HCT116 (cell line): ENCODE measurements at regions not wholly inside any gene's neighbourhood (a gene's known extent, or its start where the extent isn't known, plus 50 kb on each side); places are given as distances from the start of the nearest gene placed in this dataset.

Source experiments
- ATAC-seq: fragments of 200-7000 bp; cut with Tn5 transposase; 2 replicates; pipeline ENCODE4 v1.9.1; 2020; ENCODE audit warnings: mild to moderate bottlenecking, moderate library complexity
- BruUV-seq: library from RNA; stranded (reverse); fragments of 400-500 nt; replicated peaks from 2 replicates; lab custom pipeline; 2021; lab: Mats Ljungman, UMichigan
- CTCF ChIA-PET: fragments of 300-600 bp; sonication (Branson Sonifier 250); formaldehyde crosslinking; loops from one replicate; lab custom pipeline; 2021; ENCODE audit warnings: antibody characterized with exemption; lab: Charles Lee
- POLR2A ChIA-PET: fragments of 300-600, 350-600 bp; sonication (Branson Sonifier 250); formaldehyde crosslinking; loops from one replicate; lab custom pipeline; 2021; ENCODE audit warnings: antibody characterized with exemption; lab: Charles Lee
- RAD21 ChIA-PET, 2 experiments: fragments of 300-600 bp; sonication (Branson Sonifier 250); formaldehyde crosslinking; loops; one replicate each; lab custom pipeline; 2023; ENCODE audit warnings: low total read pairs in 2 of 2; ENCODE audit not compliant: uncharacterized antibody in 2 of 2, unreplicated experiment in 2 of 2, low non-redundant PET in 1 of 2; lab: Charles Lee
- DNase-seq: peaks from one replicate; pipeline ENCODE4 v3.0.0-alpha.2; 2010; ENCODE audit warnings: low read depth, low spot score
- H2AFZ ChIP-seq: fragments of 200-600 bp; shearing (Covaris generic), sonication (generic); 2 replicates; pipeline ENCODE4 v1.6.1; 2017; ENCODE audit warnings: low read depth, mixed run types, mixed read lengths, antibody characterized with exemption, low read length; ENCODE audit not compliant: poor library complexity, severe bottlenecking
- H3K27ac ChIP-seq: 2 replicates; pipeline ENCODE4 v1.5.1; 2012; ENCODE audit warnings: low read depth, low read length
- H3K27me3 ChIP-seq: fragments of 200-600 bp; sonication (generic); 2 replicates; pipeline ENCODE4 v1.6.1; 2016; ENCODE audit warnings: mixed run types, low read length, mixed read lengths; ENCODE audit not compliant: insufficient read depth
- H3K36me3 ChIP-seq, 2 experiments: fragments of 200-500 bp in 1 of 2; fragments of 200-600 bp in 1 of 2; sonication (Bioruptor generic) in 1 of 2; sonication (generic) in 1 of 2; 2 replicates each; pipeline versions ENCODE4 v1.5.1 to v1.6.1; 2014 to 2016; ENCODE audit warnings: low read length in 2 of 2, inconsistent platforms in 1 of 2, mixed read lengths in 1 of 2, mixed run types in 1 of 2; ENCODE audit not compliant: insufficient read depth in 2 of 2, control insufficient read depth in 1 of 2
- H3K4me1 ChIP-seq, 2 experiments: fragments of 200-600 bp in 1 of 2; sonication (generic) in 1 of 2; 2 replicates each; pipeline versions ENCODE4 v1.5.1 to v1.6.1; 2012 to 2017; ENCODE audit warnings: low read length in 2 of 2, inconsistent platforms in 1 of 2, mild to moderate bottlenecking in 1 of 2, mixed read lengths in 1 of 2, mixed run types in 1 of 2, moderate library complexity in 1 of 2; ENCODE audit not compliant: insufficient read depth in 2 of 2, control insufficient read depth in 1 of 2
- H3K4me2 ChIP-seq: fragments of 200-600 bp; sonication (generic); 2 replicates; pipeline ENCODE4 v1.6.1; 2017; ENCODE audit warnings: mixed run types, low read length, mixed read lengths
- H3K4me3 ChIP-seq, 2 experiments: fragments of 200-600 bp in 1 of 2; sonication (generic) in 1 of 2; replicated peaks in 1 of 2; 2 replicates each; pipeline ENCODE4 v1.5.1; 2011 to 2016; ENCODE audit warnings: low read length in 2 of 2, control low read depth in 1 of 2, low read depth in 1 of 2, mild to moderate bottlenecking in 1 of 2, mixed read lengths in 1 of 2, mixed run types in 1 of 2
- H3K79me2 ChIP-seq: fragments of 200-600 bp; sonication (generic); 2 replicates; pipeline ENCODE4 v1.6.1; 2017; ENCODE audit warnings: mild to moderate bottlenecking, mixed run types, low read length, moderate library complexity, mixed read lengths; ENCODE audit not compliant: insufficient read depth
- H3K9ac ChIP-seq: fragments of 200-600 bp; sonication (generic); 2 replicates; pipeline ENCODE4 v1.6.1; 2016; ENCODE audit warnings: low read length, mixed read lengths
- H3K9me2 ChIP-seq: fragments of 200-600 bp; sonication (generic), shearing (Covaris generic); 2 replicates; pipeline ENCODE4 v1.6.1; 2017; ENCODE audit warnings: mixed run types, mild to moderate bottlenecking, moderate library complexity; ENCODE audit not compliant: insufficient read depth
- H3K9me3 ChIP-seq, 2 experiments: fragments of 200-500 bp in 1 of 2; fragments of 200-600 bp in 1 of 2; sonication (Bioruptor generic) in 1 of 2; sonication (generic) in 1 of 2; 2 replicates each; pipeline ENCODE4 v1.6.1; 2014 to 2017; ENCODE audit warnings: low read length in 2 of 2, mixed read lengths in 2 of 2, inconsistent platforms in 1 of 2, low read depth in 1 of 2, mild to moderate bottlenecking in 1 of 2, mixed run types in 1 of 2, moderate library complexity in 1 of 2; ENCODE audit not compliant: control insufficient read depth in 1 of 2, insufficient read depth in 1 of 2
- H4K20me1 ChIP-seq: fragments of 200-600 bp; sonication (generic), shearing (Covaris generic); 2 replicates; pipeline ENCODE4 v1.6.1; 2017; ENCODE audit warnings: mixed run types, mild to moderate bottlenecking, moderate library complexity; ENCODE audit not compliant: insufficient read depth
- ATF3 ChIP-seq: IDR thresholded peaks from 2 replicates; pipeline ENCODE4 v1.6.1; 2012
- CEBPB ChIP-seq: IDR thresholded peaks from 2 replicates; pipeline ENCODE4 v1.6.1; 2012; ENCODE audit warnings: low read depth
- EGR1 ChIP-seq: IDR thresholded peaks from 2 replicates; pipeline ENCODE4 v1.6.1; 2012; ENCODE audit warnings: low read depth
- EZH2 ChIP-seq: fragments of 200-600 bp; sonication (generic); IDR thresholded peaks from 2 replicates; pipeline ENCODE4 v1.6.1; 2017; ENCODE audit warnings: antibody characterized with exemption, mixed run types
- FOSL1 ChIP-seq: IDR thresholded peaks from 2 replicates; pipeline ENCODE4 v1.6.1; 2012; ENCODE audit warnings: low read depth
- JUND ChIP-seq: IDR thresholded peaks from 2 replicates; pipeline ENCODE4 v1.6.1; 2012
- MAX ChIP-seq: IDR thresholded peaks from 2 replicates; pipeline ENCODE4 v1.6.1; 2012
- POLR2A ChIP-seq: IDR thresholded peaks from 2 replicates; pipeline ENCODE4 v1.7.0; 2011; ENCODE audit warnings: borderline replicate concordance; ENCODE audit not compliant: insufficient read depth, insufficient read length; ENCODE audit errors: extremely low read depth
- POLR2AphosphoS5 ChIP-seq: IDR thresholded peaks from 2 replicates; pipeline ENCODE4 v1.6.1; 2011; ENCODE audit warnings: mild to moderate bottlenecking, low read depth, low read length, moderate library complexity
- RAD21 ChIP-seq: IDR thresholded peaks from 2 replicates; pipeline ENCODE4 v1.6.1; 2012; ENCODE audit warnings: low read depth, mild to moderate bottlenecking
- REST ChIP-seq: IDR thresholded peaks from 2 replicates; pipeline ENCODE4 v1.6.1; 2012; ENCODE audit warnings: low read depth
- SIN3A ChIP-seq: IDR thresholded peaks from 2 replicates; pipeline ENCODE4 v1.6.1; 2012; ENCODE audit warnings: low read depth
- SP1 ChIP-seq: IDR thresholded peaks from 2 replicates; pipeline ENCODE4 v1.6.1; 2012; ENCODE audit warnings: low read depth
- SRF ChIP-seq: IDR thresholded peaks from 2 replicates; pipeline ENCODE4 v1.6.1; 2012; ENCODE audit warnings: low read depth
- TCF7L2 ChIP-seq: IDR thresholded peaks from 2 replicates; pipeline ENCODE4 v1.7.0; 2011; ENCODE audit warnings: borderline replicate concordance, inconsistent platforms; ENCODE audit not compliant: insufficient read depth, insufficient read length; ENCODE audit errors: extremely low read depth
- YY1 ChIP-seq: IDR thresholded peaks from 2 replicates; pipeline ENCODE4 v1.6.1; 2011; ENCODE audit warnings: low read length, low read depth, moderate library complexity, mild to moderate bottlenecking; ENCODE audit not compliant: insufficient replicate concordance; ENCODE audit errors: extremely low read depth
- ZBTB33 ChIP-seq: IDR thresholded peaks from 2 replicates; pipeline ENCODE4 v1.6.1; 2011; ENCODE audit warnings: mild to moderate bottlenecking, low read length, moderate library complexity; ENCODE audit not compliant: insufficient replicate concordance; ENCODE audit errors: extremely low read depth
- ZFX ChIP-seq: fragments of 450-650 bp; IDR thresholded peaks from 2 replicates; pipeline ENCODE4 v1.6.1; 2017
- ZNF274 ChIP-seq: fragments of 200-500 bp; sonication (Bioruptor generic); IDR thresholded peaks from 2 replicates; pipeline ENCODE4 v1.6.1; 2014; ENCODE audit warnings: mild to moderate bottlenecking, low read depth, low read length, inconsistent platforms
- intact Hi-C: fragments of 100-400 bp; cut with micrococcal nuclease; formaldehyde crosslinking; loops from 2 replicates; pipeline ENCODE4 v1.10.0; 2022

GRCh38 chr1:71156590-71156989 is 75.8 kb upstream of the ZRANB2 start:
- ChIA-PET CTCF (no interaction called here), POLR2A (no interaction called here), RAD21 (no interaction called here)
- Histone ChIP-seq H3K4me1 (no peaks in the 10 kb centered on the region), H3K9me3 (no peaks in the 10 kb centered on the region), H2AFZ (no peak overlapping the region), H3K9me2 (no peaks in the 10 kb centered on the region), H3K4me2 (no peak overlapping the region), H4K20me1 (no peaks in the 10 kb centered on the region), H3K27me3 (no peaks in the 10 kb centered on the region), H3K4me3 (no peak overlapping the region), H3K79me2 (no peaks in the 10 kb centered on the region), H3K27ac (no peak overlapping the region), H3K36me3 (no peaks in the 10 kb centered on the region), H3K9ac (no peak overlapping the region)
- DNase-seq: no peak
- intact Hi-C loops: no loop called here
- TF ChIP-seq SP1 (no peak), YY1 (no peak), EZH2 (no peak), ATF3 (no peak), JUND (no peak), POLR2AphosphoS5 (no peak), POLR2A (no peak), MAX (no peak), TCF7L2 (no peak), EGR1 (no peak), RAD21 (no peak), ZFX (no peak), FOSL1 (no peak), SRF (no peak), CEBPB (no peak), ZBTB33 (no peak), REST (no peak), ZNF274 (no peak), SIN3A (no peak)
- no TSS peak for BruUV-seq
- no peak for ATAC-seq
